AG04450 (cell line): ENCODE measurements at regions not wholly inside any gene's neighbourhood (a gene's known extent, or its start where the extent isn't known, plus 50 kb on each side); places are given as distances from the start of the nearest gene placed in this dataset.

Source experiments
- CTCF ChIA-PET: fragments of 300-600, 350-600 bp; formaldehyde crosslinking; extraction: SDS; loops from one replicate; lab custom pipeline; 2022; ENCODE audit warnings: antibody characterized with exemption, inconsistent platforms; lab: Charles Lee
- POLR2A ChIA-PET: fragments of 350-600 bp; formaldehyde crosslinking; extraction: SDS; loops from one replicate; lab custom pipeline; 2021; ENCODE audit warnings: antibody characterized with exemption, inconsistent platforms; lab: Yijun Ruan, JAX
- DNase-seq: peaks from one replicate; pipeline ENCODE4 v3.0.0-alpha.2; 2011; ENCODE audit warnings: low read depth, low spot score
- H3K27ac ChIP-seq: one replicate; pipeline ENCODE4 v1.5.1; 2012; ENCODE audit warnings: low read depth, low read length, control low read depth
- H3K27me3 ChIP-seq: one replicate; pipeline ENCODE4 v1.6.0; 2012; ENCODE audit warnings: low read length; ENCODE audit not compliant: control insufficient read depth, insufficient read depth
- H3K4me3 ChIP-seq: 2 replicates; pipeline ENCODE4 v1.5.1; 2011; ENCODE audit warnings: mild to moderate bottlenecking, low read depth, low read length, control low read depth
- H3K9me3 ChIP-seq: 2 replicates; pipeline ENCODE4 v1.5.1; 2012; ENCODE audit warnings: low read length; ENCODE audit not compliant: control insufficient read depth, insufficient read depth
- CTCF ChIP-seq: IDR thresholded peaks from 2 replicates; pipeline ENCODE4 v1.5.1; 2011; ENCODE audit warnings: low read depth, low read length, control low read depth, inconsistent platforms

GRCh38 chr5:91433861-91434260 lies 50.7 kb upstream of the ARRDC3 start:
- TF ChIP-seq CTCF = no peak
- POLR2A ChIA-PET = no interaction called here
- DNase-seq = no peak
- no peak overlapping the region for H3K27ac ChIP-seq
- CTCF ChIA-PET = interaction anchor here (1.2 to 3.3 kb wide), 2 partner anchors 14 to 502 kb away, joined by 3 to 17 read pairs; no protein-coding TSS in a partner anchor
- no peak overlapping the region for H3K4me3 ChIP-seq
- H3K27me3 ChIP-seq = no peaks in the 10 kb centered on the region
- no peaks in the 10 kb centered on the region for H3K9me3 ChIP-seq
